ENCODE measurements at regions not wholly inside any gene's neighbourhood (a gene's known extent, or its start where the extent isn't known, plus 50 kb on each side); places are given as distances from the start of the nearest gene placed in this dataset.

- TF ChIP-seq, protein P1, sequence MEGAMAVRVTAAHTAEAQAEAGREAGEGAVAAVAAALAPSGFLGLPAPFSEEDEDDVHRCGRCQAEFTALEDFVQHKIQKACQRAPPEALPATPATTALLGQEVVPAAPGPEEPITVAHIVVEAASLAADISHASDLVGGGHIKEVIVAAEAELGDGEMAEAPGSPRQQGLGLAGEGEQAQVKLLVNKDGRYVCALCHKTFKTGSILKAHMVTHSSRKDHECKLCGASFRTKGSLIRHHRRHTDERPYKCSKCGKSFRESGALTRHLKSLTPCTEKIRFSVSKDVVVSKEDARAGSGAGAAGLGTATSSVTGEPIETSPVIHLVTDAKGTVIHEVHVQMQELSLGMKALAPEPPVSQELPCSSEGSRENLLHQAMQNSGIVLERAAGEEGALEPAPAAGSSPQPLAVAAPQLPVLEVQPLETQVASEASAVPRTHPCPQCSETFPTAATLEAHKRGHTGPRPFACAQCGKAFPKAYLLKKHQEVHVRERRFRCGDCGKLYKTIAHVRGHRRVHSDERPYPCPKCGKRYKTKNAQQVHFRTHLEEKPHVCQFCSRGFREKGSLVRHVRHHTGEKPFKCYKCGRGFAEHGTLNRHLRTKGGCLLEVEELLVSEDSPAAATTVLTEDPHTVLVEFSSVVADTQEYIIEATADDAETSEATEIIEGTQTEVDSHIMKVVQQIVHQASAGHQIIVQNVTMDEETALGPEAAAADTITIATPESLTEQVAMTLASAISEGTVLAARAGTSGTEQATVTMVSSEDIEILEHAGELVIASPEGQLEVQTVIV (IDR thresholded peaks at IDR 0.05; ENCODE audit: borderline replicate concordance, partially characterized antibody), result no peak
- no peak for TF ChIP-seq MXI1 (IDR thresholded peaks at IDR 0.05; ENCODE audit: low read depth, low read length)
These were observed 1651.8 kb downstream of the DPP10 start (continued) for GRCh38 chr2:116094196-116094595.

GRCh38 chr2:116095636-116096035 lies 1653.2 kb downstream of the DPP10 start:
- Histone ChIP-seq H3K4me3 (no peak overlapping the region), H3K4me1 (ENCODE audit: control insufficient read depth, insufficient read depth, low read length) (no peaks in the 10 kb centered on the region), H2AFZ (ENCODE audit: control insufficient read depth, low read depth, low read length) (no peak overlapping the region), H4K20me1 (ENCODE audit: control insufficient read depth, insufficient read depth) (no peaks in the 10 kb centered on the region), H3K9ac (ENCODE audit: control insufficient read depth, insufficient read depth, low read length) (no peak overlapping the region), H3K27me3 (replicated peaks in 1 of 2; ENCODE audit: control insufficient read depth in 2 of 2, insufficient read depth in 2 of 2, low read length in 1 of 2) (no peaks in the 10 kb centered on the region), H3K9me3 (replicated peaks; ENCODE audit: control insufficient read depth, insufficient read depth, low read length) (no peaks in the 10 kb centered on the region), H3K79me2 (ENCODE audit: control insufficient read depth, insufficient read depth, low read length) (no peaks in the 10 kb centered on the region), H3K36me3 (ENCODE audit: control insufficient read depth in 2 of 2, insufficient read depth in 2 of 2, low read length in 1 of 2) (no peaks in the 10 kb centered on the region), H3K4me2 (ENCODE audit: control insufficient read depth, insufficient read depth) (no peak overlapping the region), H3K27ac (ENCODE audit: control insufficient read depth, insufficient read depth) (no peak overlapping the region)
- CTCF ChIA-PET, result no interaction called here
- RAD21 ChIA-PET (ENCODE audit: unreplicated experiment), result no interaction called here
- whole genome bisulfite sequencing (ENCODE audit: insufficient coverage, insufficient replicate concordance, low lambda C conversion rate, missing lambda C conversion rate), result 8% methylated on average over 4 of the region's 4 CpGs
- in situ Hi-C loops (cut with MboI), result no loop called here
- POLR2A ChIA-PET, result no interaction called here
- TF ChIP-seq HSF1 (IDR thresholded peaks at IDR 0.05; ENCODE audit: low read depth, low read length) (no peak), SUPT20H (IDR thresholded peaks at IDR 0.05; ENCODE audit: borderline replicate concordance, control insufficient read depth, low read depth, low read length) (no peak), NFYA (IDR thresholded peaks at IDR 0.05; ENCODE audit: borderline replicate concordance, low read depth, low read length) (no peak), TBL1XR1 (IDR thresholded peaks at IDR 0.05; ENCODE audit: low read depth, low read length) (no peak), CEBPB (IDR thresholded peaks at IDR 0.05; ENCODE audit: borderline replicate concordance in 1 of 2, low read depth in 2 of 2, low read length in 2 of 2) (no peak), ZNF217 (IDR thresholded peaks at IDR 0.05) (no peak), CTCF (IDR thresholded peaks at IDR 0.05 in 2 of 3, conservative IDR thresholded peaks at IDR 0.05 in 1 of 3; ENCODE audit: control insufficient read depth in 2 of 3, extremely low read depth in 1 of 3, insufficient read depth in 1 of 3, low read depth in 3 of 3, low read length in 3 of 3) (no peak)
- TF ChIP-seq, protein P2, sequence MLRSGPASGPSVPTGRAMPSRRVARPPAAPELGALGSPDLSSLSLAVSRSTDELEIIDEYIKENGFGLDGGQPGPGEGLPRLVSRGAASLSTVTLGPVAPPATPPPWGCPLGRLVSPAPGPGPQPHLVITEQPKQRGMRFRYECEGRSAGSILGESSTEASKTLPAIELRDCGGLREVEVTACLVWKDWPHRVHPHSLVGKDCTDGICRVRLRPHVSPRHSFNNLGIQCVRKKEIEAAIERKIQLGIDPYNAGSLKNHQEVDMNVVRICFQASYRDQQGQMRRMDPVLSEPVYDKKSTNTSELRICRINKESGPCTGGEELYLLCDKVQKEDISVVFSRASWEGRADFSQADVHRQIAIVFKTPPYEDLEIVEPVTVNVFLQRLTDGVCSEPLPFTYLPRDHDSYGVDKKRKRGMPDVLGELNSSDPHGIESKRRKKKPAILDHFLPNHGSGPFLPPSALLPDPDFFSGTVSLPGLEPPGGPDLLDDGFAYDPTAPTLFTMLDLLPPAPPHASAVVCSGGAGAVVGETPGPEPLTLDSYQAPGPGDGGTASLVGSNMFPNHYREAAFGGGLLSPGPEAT (IDR thresholded peaks at IDR 0.05; ENCODE audit: low read depth), result no peak
- TF ChIP-seq, protein P3, sequence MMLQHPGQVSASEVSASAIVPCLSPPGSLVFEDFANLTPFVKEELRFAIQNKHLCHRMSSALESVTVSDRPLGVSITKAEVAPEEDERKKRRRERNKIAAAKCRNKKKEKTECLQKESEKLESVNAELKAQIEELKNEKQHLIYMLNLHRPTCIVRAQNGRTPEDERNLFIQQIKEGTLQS (IDR thresholded peaks at IDR 0.05; ENCODE audit: borderline replicate concordance, extremely low read depth, low read depth, low read length), result no peak
- SMC1A ChIA-PET (ENCODE audit: uncharacterized antibody, unreplicated experiment), result no interaction called here
- no TSS peak for BruUV-seq (replicated peaks)
- DNase-seq (ENCODE audit: low read depth, low spot score) (no peak), FAIRE-seq (no peak), ATAC-seq (no peak)
- intact Hi-C loops (cut with micrococcal nuclease; ENCODE audit: unreplicated experiment), result no loop called here

Measured in GM12878 (cell line).